Gastroesophageal sphincter (tissue), 3 donors: ENCODE measurements at regions not wholly inside any gene's neighbourhood (a gene's known extent, or its start where the extent isn't known, plus 50 kb on each side); places are given as distances from the start of the nearest gene placed in this dataset.

Source experiments
- CTCF ChIP-seq, 4 experiments: fragments of 200-600 bp in 2 of 4; fragments of 450-650 bp in 2 of 4; sonication (generic) in 1 of 4; IDR thresholded peaks; one replicate each; pipeline ENCODE4 v1.5.1; 2017 to 2019; ENCODE audit warnings: antibody characterized with exemption in 4 of 4, mild to moderate bottlenecking in 2 of 4, moderate library complexity in 2 of 4
- POLR2A ChIP-seq, 2 donors: fragments of 450-650 bp; IDR thresholded peaks; one replicate each; pipeline ENCODE4 v1.6.1; 2017; ENCODE audit warnings: antibody characterized with exemption in 2 of 2, mild to moderate bottlenecking in 2 of 2, moderate library complexity in 1 of 2
- POLR2AphosphoS5 ChIP-seq: sonication (generic); formaldehyde crosslinking; IDR thresholded peaks from one replicate; pipeline ENCODE4 v1.6.1; 2017; ENCODE audit warnings: antibody characterized with exemption

GRCh38 chr16:77511053-77511452, 76.2 kb upstream of the ADAMTS18 start:
- TF ChIP-seq POLR2A (IDR thresholded peaks at IDR 0.05) (no peak), CTCF (IDR thresholded peaks at IDR 0.05) (no peak), POLR2AphosphoS5 (no peak)
